Testis (tissue), 2 donors: ENCODE measurements at regions not wholly inside any gene's neighbourhood (a gene's known extent, or its start where the extent isn't known, plus 50 kb on each side); places are given as distances from the start of the nearest gene placed in this dataset.

Experiments used
- POLR2A ChIP-seq: fragments of 450-650 bp; IDR thresholded peaks from one replicate; pipeline ENCODE4 v1.6.1; 2017; ENCODE audit warnings: antibody characterized with exemption, mild to moderate bottlenecking, moderate library complexity
- TF ChIP-seq, protein P1 (sequence below), 3 experiments: fragments of 450-650 bp in 2 of 3; fragments of 200-600 bp in 1 of 3; sonication (generic) in 1 of 3; IDR thresholded peaks; one replicate each; pipeline ENCODE4 v1.5.1; 2016 to 2019; ENCODE audit warnings: antibody characterized with exemption in 3 of 3, mild to moderate bottlenecking in 2 of 3, moderate library complexity in 1 of 3

DNA sequence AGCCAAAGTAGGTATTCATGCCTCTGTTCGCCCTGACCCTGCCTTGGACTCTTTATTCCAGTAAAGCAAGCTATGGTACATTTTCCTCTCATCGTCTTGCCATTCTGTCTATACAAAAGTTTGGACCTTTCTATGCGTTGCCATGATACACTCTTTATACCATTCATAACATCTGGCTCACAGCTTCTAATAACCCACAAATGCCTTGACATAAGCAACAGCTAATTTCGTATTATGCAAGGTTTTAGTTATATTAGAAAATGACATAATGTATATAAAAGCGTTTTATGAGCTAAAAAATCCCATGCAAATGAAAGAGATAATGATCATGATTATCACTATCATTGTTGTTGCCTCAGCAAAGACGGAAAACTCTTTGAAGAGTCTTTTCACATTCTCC is 265.7 kb downstream of the TMEM167A start:
- TF ChIP-seq POLR2A: no peak
- TF ChIP-seq, protein P1, sequence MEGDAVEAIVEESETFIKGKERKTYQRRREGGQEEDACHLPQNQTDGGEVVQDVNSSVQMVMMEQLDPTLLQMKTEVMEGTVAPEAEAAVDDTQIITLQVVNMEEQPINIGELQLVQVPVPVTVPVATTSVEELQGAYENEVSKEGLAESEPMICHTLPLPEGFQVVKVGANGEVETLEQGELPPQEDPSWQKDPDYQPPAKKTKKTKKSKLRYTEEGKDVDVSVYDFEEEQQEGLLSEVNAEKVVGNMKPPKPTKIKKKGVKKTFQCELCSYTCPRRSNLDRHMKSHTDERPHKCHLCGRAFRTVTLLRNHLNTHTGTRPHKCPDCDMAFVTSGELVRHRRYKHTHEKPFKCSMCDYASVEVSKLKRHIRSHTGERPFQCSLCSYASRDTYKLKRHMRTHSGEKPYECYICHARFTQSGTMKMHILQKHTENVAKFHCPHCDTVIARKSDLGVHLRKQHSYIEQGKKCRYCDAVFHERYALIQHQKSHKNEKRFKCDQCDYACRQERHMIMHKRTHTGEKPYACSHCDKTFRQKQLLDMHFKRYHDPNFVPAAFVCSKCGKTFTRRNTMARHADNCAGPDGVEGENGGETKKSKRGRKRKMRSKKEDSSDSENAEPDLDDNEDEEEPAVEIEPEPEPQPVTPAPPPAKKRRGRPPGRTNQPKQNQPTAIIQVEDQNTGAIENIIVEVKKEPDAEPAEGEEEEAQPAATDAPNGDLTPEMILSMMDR (IDR thresholded peaks at IDR 0.05): no peak
